ENCODE measurements at regions not wholly inside any gene's neighbourhood (a gene's known extent, or its start where the extent isn't known, plus 50 kb on each side); places are given as distances from the start of the nearest gene placed in this dataset.

- TF ChIP-seq CTCF (conservative IDR thresholded peaks at IDR 0.05): peak; percentile 78
- H3K27ac ChIP-seq: no peak overlapping the region
Measured at GRCh38 chr13:94950303-94950702, 238.0 kb upstream of the SOX21 start.

GRCh38 chr13:94947965-94948371 is 235.6 kb upstream of the SOX21 start:
- no peak for TF ChIP-seq CTCF (conservative IDR thresholded peaks at IDR 0.05)
- H3K27ac ChIP-seq: no peak overlapping the region

- no peak overlapping the region for H3K27ac ChIP-seq
- no peak for TF ChIP-seq CTCF (conservative IDR thresholded peaks at IDR 0.05)
Measured at GRCh38 chr13:94947392-94947791, 235.0 kb upstream of the SOX21 start.

GRCh38 chr13:94946039-94946438 is 233.7 kb upstream of the SOX21 start:
- no peak for TF ChIP-seq CTCF (conservative IDR thresholded peaks at IDR 0.05)
- H3K27ac ChIP-seq: no peak overlapping the region

- no peak overlapping the region for H3K27ac ChIP-seq
- TF ChIP-seq CTCF (conservative IDR thresholded peaks at IDR 0.05): no peak
Measured at GRCh38 chr13:94938124-94938523, 225.8 kb upstream of the SOX21 start.

GRCh38 chr13:94936633-94937032 is 224.3 kb upstream of the SOX21 start:
- TF ChIP-seq CTCF (conservative IDR thresholded peaks at IDR 0.05): no peak
- H3K27ac ChIP-seq: no peak overlapping the region

GRCh38 chr13:94933936-94934335 is 221.6 kb upstream of the SOX21 start:
- no peak for TF ChIP-seq CTCF (conservative IDR thresholded peaks at IDR 0.05)

More at GRCh38 chr13:94933936-94934335, 221.6 kb upstream of the SOX21 start:
- no peak overlapping the region for H3K27ac ChIP-seq

All from VCaP (cell line).